Stimulated activated CD4-positive, alpha-beta T cell treated with anti-CD3 and anti-CD28 coated beads, Interleukin-15, amount 100 ng/mL, for 24 hours (primary cell): ENCODE measurements at regions not wholly inside any gene's neighbourhood (a gene's known extent, or its start where the extent isn't known, plus 50 kb on each side); places are given as distances from the start of the nearest gene placed in this dataset.

ENCODE experiments used
- DNase-seq: peaks from one replicate; pipeline ENCODE4 v3.0.0-alpha.2; 2020

GRCh38 chr4:107304699-107305286 is 268.7 kb upstream of the DKK2 start:
- DNase-seq: no peak

DNA sequence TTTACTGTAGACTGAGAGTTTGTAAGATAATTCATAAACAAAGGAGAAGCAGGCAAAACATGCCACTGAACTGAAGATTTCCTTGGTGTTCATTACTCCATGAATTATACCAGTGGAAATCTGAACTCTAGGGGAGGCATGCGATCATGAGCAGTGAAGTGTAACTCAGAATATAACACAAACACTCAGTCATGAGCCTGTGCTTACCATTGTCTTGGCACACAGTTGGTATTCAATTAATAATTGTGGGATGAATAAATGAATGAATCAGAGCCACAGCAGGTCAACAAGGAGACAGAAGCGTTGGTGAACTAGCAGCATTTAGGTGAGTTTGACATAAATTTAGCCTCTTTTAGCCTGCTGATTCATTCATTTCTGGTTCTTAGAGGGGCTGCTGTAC is 263.5 kb upstream of the DKK2 start:
- no peak for DNase-seq

DNA sequence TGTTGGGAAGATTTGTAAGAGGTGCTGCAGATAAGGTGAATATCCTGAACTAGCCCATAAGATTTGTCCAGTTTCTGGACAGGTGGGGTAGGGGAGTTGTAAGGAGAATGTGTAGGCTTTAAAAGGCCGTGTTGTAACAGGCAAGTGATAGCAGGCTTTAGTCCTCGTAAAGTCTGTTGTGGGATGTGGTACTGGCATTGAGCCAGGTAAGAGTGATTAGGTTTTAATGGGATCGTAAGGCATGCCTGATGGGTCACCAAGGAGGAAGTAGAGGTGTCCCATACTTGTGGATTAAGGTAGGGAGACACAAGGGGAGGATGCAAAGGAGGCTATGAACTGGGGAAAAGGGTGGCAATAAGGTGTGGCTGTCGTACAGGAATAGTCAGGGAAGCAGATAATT is 256.9 kb upstream of the DKK2 start:
- DNase-seq: no peak

- DNase-seq: no peak
These were observed 247.8 kb upstream of the DKK2 start for GRCh38 chr4:107283587-107284559.

DNA sequence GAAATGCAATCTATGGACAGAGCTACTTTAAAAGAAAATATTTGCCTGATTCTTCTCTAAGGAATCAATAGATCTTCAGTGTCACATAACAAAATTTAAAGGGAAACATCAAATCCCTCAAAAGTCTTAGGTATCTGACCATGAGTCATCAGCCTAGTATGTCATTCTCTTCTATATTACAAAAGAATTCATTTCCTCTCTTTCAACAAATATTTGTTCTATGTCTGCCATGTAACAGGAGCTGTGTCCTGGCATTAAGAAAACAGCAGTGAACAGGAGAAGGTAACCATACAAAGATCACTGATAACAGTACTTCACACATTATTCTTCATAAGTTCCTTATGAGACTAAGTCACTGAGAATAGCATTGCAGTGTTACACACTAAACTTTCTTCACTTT is 243.6 kb upstream of the DKK2 start:
- DNase-seq: no peak

- DNase-seq: no peak
These were observed 242.8 kb upstream of the DKK2 start for GRCh38 chr4:107278791-107279483.

- DNase-seq: no peak
These were observed 239.9 kb upstream of the DKK2 start for GRCh38 chr4:107276052-107276451.

DNA sequence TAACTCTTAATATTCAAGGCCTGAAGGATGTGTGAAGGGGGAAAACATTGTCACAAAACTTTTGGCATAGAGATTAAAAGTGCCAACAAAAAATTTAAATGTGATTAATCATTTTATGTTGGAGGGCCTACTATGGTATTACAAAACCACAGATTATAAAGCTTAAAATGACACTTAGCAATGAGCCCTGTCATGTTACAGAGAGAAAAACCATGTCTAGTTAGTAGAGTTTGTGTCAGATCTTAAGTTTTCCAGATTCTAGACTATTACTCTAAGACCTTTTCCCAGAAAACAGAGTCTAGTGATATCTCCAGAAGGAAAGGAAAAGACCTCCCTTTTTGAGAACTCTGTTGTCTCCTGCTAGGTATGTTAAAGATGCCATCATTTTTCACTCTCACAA is 239.1 kb upstream of the DKK2 start:
- no peak for DNase-seq

- no peak for DNase-seq
These were observed 234.5 kb upstream of the DKK2 start for GRCh38 chr4:107270614-107271013.

GRCh38 chr4:107269175-107269574 is 233.1 kb upstream of the DKK2 start:
- DNase-seq: no peak

- DNase-seq: no peak
These were observed 229.7 kb upstream of the DKK2 start for GRCh38 chr4:107265859-107266258.

DNA sequence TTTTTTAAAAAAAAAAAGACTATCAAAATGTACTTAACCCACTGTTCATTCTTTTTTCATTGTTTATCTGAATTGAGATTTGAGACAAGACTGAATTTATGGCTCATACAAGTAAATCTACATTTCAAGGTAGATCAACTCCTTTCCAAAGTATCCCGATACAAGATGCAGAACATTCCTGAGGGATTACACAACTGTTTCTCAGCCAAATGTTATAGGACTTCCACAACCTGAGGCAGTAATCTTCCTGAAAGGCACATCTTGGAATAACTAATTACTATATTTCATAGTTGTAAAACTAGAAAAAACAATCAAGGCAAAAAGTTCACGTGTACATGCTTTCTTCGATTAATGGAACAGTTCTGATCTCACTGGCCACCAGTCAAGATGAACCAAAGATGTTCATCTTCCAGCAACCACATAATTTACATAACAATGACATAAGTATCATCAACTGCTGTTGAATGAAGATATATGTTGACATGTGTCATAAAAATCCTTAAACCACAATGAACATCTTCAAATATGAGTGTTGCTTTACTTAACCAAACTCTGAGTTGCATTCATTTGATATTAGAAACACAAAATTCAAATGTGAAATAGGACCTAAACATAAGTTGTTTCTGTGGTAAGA is 225.2 kb upstream of the DKK2 start:
- no peak for DNase-seq

DNA sequence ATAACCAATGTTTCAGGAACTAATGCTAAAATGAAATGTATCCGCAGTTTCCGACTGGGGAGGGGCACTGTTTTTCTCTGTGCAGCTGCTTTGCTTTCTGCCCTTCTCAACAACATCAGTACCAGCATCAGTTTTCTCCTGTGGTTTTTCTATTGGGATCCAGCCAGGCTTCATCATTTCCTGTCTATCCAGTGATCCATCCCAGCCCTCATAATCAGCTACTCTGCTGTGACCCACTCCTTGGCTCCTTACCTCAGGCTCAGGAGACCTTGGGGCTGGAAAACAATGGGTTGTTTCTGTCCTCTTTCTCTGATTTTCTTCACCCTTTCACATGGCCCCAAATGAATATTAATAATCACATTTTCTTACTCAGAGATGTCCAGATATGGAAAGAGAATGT is 222.2 kb upstream of the DKK2 start:
- DNase-seq: no peak

DNA sequence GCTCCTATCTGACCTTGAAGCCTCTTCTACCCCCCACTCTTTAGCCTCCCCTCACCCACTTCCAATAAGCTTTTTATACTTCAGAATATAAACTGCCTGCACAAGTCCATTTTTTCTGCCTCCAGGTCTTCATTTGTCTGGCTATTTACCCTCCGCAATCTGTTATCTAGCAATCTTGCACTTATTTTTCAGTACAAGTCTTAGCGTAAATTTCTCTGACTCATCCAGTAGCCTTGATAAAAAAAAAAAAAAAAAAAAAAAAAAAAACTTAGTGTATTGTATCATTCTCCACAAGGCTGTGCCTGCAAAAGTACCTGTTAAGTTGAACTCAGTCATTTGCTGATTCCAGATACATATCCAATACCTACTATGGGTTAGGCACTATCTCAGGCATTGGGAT is 219.5 kb upstream of the DKK2 start:
- DNase-seq: no peak

DNA sequence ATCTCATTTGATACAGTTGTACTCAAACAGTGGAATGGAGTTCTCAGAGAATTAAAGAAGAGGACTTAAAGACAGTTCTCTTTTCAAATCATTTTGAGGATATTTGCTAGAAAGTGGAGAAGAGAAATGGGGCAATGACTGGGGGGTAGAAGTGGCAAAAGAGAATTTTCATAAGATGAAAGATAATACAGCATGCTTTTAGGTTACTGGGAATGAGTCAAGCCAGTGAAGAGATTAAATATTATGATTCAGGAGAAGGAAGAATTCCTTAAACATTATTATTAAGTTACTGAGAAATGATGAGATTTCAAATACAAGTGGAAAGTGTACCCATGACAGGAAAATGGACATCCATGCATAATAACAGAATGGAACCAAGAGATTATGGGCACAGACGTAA is 219.0 kb upstream of the DKK2 start:
- DNase-seq: no peak

DNA sequence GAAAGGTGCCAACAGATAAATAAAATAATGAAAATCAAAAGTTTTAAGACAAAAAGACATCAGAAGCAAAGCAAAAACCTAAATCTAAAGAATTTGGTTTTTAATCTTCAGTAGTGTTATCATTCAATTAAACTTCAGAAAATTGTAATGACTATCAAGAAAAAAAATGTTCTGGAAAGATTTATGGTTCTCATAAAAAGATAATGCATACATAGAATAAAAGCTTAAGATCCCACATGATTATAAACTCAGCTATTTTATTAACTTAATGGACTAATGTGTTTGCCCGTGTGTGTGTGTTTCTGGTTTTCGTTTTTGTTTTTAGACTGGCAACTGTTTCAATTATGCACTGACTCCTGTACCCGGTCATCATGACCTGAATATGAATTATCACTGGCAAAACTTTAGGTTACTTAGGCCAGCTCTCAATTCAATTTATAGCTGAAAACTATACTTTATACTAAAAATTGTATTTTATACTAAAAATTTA is 217.5 kb upstream of the DKK2 start:
- no peak for DNase-seq

GRCh38 chr4:107253090-107253489 is 217.0 kb upstream of the DKK2 start:
- DNase-seq: no peak

- no peak for DNase-seq
These were observed 216.5 kb upstream of the DKK2 start for GRCh38 chr4:107252571-107252970.

DNA sequence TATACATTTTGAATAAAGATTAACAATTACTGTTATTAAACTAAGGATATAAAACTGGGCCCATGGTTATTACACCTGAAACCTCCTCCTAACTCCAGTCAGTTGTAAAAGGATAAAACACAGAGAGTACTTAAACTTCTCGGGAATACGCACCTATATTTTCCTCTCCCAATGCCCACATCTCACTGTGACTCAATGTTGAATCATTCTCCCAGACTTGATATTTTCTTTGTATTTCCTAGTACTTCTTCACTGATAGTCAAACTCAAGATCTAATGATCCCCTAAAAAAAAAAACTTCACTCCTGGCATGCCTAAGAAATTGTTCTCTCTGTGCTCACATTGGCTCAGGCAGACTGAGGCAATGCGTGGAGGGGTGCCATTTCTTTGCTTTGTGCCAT is 212.5 kb upstream of the DKK2 start:
- no peak for DNase-seq

GRCh38 chr4:107247738-107248137 is 211.6 kb upstream of the DKK2 start:
- DNase-seq: no peak

GRCh38 chr4:107246761-107247160 is 210.6 kb upstream of the DKK2 start:
- no peak for DNase-seq

DNA sequence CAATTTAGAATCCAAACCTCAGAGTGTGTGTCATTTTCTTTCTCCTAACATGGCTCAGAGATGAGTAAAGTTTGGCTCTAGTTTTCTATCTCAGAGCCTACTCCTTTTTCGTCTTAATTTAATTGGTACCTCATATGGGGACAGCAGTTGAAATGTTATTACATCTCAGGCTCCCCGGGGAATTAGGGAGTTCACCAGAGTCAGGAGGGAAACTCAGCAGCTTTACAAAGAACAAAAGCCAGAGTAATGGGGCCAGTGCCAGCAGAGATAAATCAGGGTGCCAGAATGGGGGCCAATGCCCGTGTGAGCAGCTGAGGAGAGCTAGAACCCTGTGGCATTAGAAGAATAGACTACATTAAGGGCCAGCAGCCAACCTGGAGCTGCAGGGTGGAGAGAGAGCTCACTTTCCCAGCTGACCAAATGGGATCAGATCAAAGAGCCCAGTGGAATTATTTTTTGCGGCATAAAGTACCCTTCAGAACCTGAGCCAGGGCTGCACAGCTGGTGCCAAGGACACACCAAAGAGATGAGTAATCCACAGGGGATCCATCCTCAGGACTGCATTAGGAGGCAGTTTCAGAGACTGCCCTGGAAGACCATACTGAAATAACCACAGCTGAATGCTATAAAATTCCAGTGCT is 207.1 kb upstream of the DKK2 start:
- DNase-seq: no peak

DNA sequence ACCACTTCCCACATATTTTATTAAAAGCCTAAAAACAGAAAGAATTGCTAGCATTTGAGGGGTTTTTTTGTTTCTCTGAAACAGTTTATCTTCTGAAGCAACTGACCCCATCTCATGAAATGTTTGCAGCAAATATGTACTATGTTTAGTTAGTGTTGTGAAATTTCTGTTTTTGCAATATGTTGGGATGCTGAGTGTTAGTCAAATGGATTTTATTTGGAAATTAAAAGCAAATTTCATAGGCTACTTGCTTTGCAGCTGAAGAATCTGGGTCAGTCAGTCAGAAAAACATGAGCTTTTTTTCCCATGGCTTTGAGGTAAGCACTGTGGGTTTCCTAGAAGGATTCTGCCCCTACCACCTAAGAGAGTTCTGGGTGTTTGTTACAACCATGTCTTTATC is 184.9 kb upstream of the DKK2 start:
- no peak for DNase-seq
